ENCODE measurements at regions not wholly inside any gene's neighbourhood (a gene's known extent, or its start where the extent isn't known, plus 50 kb on each side); places are given as distances from the start of the nearest gene placed in this dataset.

DNA sequence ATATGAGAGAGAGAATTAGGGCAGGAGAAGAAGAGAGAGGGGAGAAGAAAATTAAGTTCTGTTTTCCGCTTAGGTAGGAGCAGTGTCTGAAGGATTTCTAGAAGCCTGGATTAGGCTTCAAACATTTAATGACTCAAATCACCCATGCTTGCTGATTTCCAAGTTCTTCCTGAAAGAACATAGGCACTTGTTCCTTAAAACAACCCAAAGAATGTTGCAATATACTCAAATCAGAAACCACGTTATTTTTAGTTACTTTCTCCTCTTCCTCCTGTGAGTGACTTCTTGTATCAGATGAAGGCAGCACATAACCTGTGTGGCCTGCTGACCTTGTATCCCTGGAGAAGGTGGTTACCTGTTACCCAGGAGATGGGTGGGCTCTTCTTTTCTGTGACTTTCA is 351.5 kb upstream of the KLF4 start:
- CTCF ChIA-PET = no interaction called here

GRCh38 chr9:107839371-107839770 is 349.8 kb upstream of the KLF4 start:
- no peaks in the 10 kb centered on the region for H4K20me1 ChIP-seq (ENCODE audit: insufficient read depth)
- H3K9me2 ChIP-seq (ENCODE audit: insufficient read depth) = no peaks in the 10 kb centered on the region
- no peaks in the 10 kb centered on the region for H3K4me1 ChIP-seq (ENCODE audit: control insufficient read depth in 1 of 2, insufficient read depth in 2 of 2, low read length in 2 of 2)
- no peak for TF ChIP-seq ELF1 (IDR thresholded peaks at IDR 0.05; ENCODE audit: borderline replicate concordance, low read depth)
- TF ChIP-seq FOSL1 (IDR thresholded peaks at IDR 0.05; ENCODE audit: low read depth) = no peak
- no peak for TF ChIP-seq CBX3 (IDR thresholded peaks at IDR 0.05; ENCODE audit: low read depth)
- H3K79me2 ChIP-seq (ENCODE audit: insufficient read depth, low read length) = no peaks in the 10 kb centered on the region
- H3K36me3 ChIP-seq (ENCODE audit: control insufficient read depth in 1 of 2, insufficient read depth in 2 of 2, low read length in 2 of 2) = no peaks in the 10 kb centered on the region
- ChIA-PET CTCF (no interaction called here), RAD21 (ENCODE audit: low non-redundant PET in 1 of 2, low total read pairs in 2 of 2, uncharacterized antibody in 2 of 2, unreplicated experiment in 2 of 2) (no interaction called here), POLR2A (no interaction called here)
- H3K27me3 ChIP-seq (ENCODE audit: insufficient read depth, low read length) = no peaks in the 10 kb centered on the region
- no peak for DNase-seq (ENCODE audit: low read depth, low spot score)
- H2AFZ ChIP-seq (ENCODE audit: low read depth, low read length, poor library complexity, severe bottlenecking) = no peak overlapping the region
- H3K27ac ChIP-seq (ENCODE audit: low read depth, low read length) = no peak overlapping the region
- BruUV-seq (replicated peaks) = no TSS peak
- intact Hi-C loops (cut with micrococcal nuclease) = no loop called here
- H3K9me3 ChIP-seq (ENCODE audit: control insufficient read depth in 1 of 2, insufficient read depth in 1 of 2, low read depth in 1 of 2, low read length in 2 of 2) = no peaks in the 10 kb centered on the region
- ATAC-seq = no peak
- no peak overlapping the region for H3K4me3 ChIP-seq (replicated peaks in 1 of 2; ENCODE audit: low read depth in 1 of 2, low read length in 2 of 2)
- no peak overlapping the region for H3K4me2 ChIP-seq (ENCODE audit: low read length)
- no peak overlapping the region for H3K9ac ChIP-seq (ENCODE audit: low read length)

More for the DNA sequence above, 351.5 kb upstream of the KLF4 start:
- Histone ChIP-seq H2AFZ (ENCODE audit: low read depth, low read length, poor library complexity, severe bottlenecking) (no peak overlapping the region), H3K9me3 (ENCODE audit: control insufficient read depth in 1 of 2, insufficient read depth in 1 of 2, low read depth in 1 of 2, low read length in 2 of 2) (no peaks in the 10 kb centered on the region), H3K4me2 (ENCODE audit: low read length) (no peak overlapping the region), H3K36me3 (ENCODE audit: control insufficient read depth in 1 of 2, insufficient read depth in 2 of 2, low read length in 2 of 2) (no peaks in the 10 kb centered on the region), H3K27me3 (ENCODE audit: insufficient read depth, low read length) (no peaks in the 10 kb centered on the region), H3K79me2 (ENCODE audit: insufficient read depth, low read length) (no peaks in the 10 kb centered on the region), H4K20me1 (ENCODE audit: insufficient read depth) (no peaks in the 10 kb centered on the region), H3K9ac (ENCODE audit: low read length) (no peak overlapping the region), H3K9me2 (ENCODE audit: insufficient read depth) (no peaks in the 10 kb centered on the region), H3K4me1 (ENCODE audit: control insufficient read depth in 1 of 2, insufficient read depth in 2 of 2, low read length in 2 of 2) (no peaks in the 10 kb centered on the region), H3K4me3 (replicated peaks in 1 of 2; ENCODE audit: low read depth in 1 of 2, low read length in 2 of 2) (no peak overlapping the region), H3K27ac (ENCODE audit: low read depth, low read length) (no peak overlapping the region)
- ChIA-PET POLR2A (no interaction called here), RAD21 (ENCODE audit: low non-redundant PET in 1 of 2, low total read pairs in 2 of 2, uncharacterized antibody in 2 of 2, unreplicated experiment in 2 of 2) (no interaction called here)
- intact Hi-C loops (cut with micrococcal nuclease) = no loop called here
- DNase-seq (ENCODE audit: low read depth, low spot score) (no peak), ATAC-seq (no peak)
- TF ChIP-seq EGR1 (IDR thresholded peaks at IDR 0.05; ENCODE audit: low read depth) (no peak), ZBTB33 (IDR thresholded peaks at IDR 0.05; ENCODE audit: extremely low read depth, insufficient replicate concordance, low read length) (no peak), SIN3A (IDR thresholded peaks at IDR 0.05; ENCODE audit: low read depth) (no peak), CBX3 (IDR thresholded peaks at IDR 0.05; ENCODE audit: low read depth) (no peak), YY1 (IDR thresholded peaks at IDR 0.05; ENCODE audit: extremely low read depth, insufficient replicate concordance, low read depth, low read length) (no peak)
- TF ChIP-seq, protein P1, sequence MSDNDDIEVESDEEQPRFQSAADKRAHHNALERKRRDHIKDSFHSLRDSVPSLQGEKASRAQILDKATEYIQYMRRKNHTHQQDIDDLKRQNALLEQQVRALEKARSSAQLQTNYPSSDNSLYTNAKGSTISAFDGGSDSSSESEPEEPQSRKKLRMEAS (IDR thresholded peaks at IDR 0.05) = no peak
- no TSS peak for BruUV-seq (replicated peaks)

Data from HCT116 (cell line).